GM21723 (cell line): ENCODE measurements at regions not wholly inside any gene's neighbourhood (a gene's known extent, or its start where the extent isn't known, plus 50 kb on each side); places are given as distances from the start of the nearest gene placed in this dataset.
"Not testable (repeated sequence)": the region's sequence is repeated elsewhere in the genome, so short reads cannot be mapped to it uniquely, and the experiment has no call there.

Experiments used
- ATAC-seq: cut with Tn5 transposase; IDR thresholded peaks from one replicate; pipeline ENCODE4 v1.9.1; 2021; ENCODE audit warnings: mild to moderate bottlenecking, moderate library complexity; ENCODE audit not compliant: unreplicated experiment

DNA sequence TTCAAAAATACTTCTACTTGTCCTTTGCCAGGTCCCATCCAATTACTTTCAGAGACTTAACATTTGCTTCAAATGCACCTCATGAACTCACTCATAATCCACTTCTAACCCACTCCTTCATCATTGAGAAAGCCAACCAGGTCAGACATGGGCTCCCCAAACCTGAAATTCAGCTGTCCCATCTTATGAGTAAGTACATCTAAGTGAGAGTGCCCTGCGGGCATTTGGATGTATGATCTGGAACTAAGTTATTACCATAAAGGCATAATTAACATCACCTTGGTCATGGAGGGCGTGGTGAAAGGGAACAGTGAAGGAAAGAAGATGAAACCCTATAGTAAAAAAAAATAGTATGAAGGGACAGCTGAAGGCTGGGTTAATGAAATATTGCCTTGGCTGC, 896.8 kb downstream of the C6orf118 start:
- no peak for ATAC-seq

DNA sequence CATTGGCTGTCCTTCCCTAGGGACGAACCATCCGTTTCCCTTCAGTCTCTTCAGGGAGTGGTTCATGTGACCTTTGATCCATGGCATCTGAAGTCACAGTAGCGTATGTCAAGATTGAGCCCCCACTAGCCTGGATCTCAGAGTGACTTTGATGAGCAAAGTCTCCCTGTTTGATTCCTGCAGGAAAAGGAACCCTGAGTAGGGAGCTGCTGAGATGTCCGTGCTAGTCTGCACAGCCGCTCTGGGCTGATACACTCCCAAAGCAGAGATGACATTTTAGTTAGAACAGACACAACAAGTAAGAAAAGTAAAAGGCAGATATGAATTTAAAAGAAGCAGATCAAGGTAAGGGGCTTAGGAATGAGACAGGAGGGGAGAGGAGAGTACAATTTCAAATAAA, 899.4 kb downstream of the C6orf118 start:
- ATAC-seq: no peak

DNA sequence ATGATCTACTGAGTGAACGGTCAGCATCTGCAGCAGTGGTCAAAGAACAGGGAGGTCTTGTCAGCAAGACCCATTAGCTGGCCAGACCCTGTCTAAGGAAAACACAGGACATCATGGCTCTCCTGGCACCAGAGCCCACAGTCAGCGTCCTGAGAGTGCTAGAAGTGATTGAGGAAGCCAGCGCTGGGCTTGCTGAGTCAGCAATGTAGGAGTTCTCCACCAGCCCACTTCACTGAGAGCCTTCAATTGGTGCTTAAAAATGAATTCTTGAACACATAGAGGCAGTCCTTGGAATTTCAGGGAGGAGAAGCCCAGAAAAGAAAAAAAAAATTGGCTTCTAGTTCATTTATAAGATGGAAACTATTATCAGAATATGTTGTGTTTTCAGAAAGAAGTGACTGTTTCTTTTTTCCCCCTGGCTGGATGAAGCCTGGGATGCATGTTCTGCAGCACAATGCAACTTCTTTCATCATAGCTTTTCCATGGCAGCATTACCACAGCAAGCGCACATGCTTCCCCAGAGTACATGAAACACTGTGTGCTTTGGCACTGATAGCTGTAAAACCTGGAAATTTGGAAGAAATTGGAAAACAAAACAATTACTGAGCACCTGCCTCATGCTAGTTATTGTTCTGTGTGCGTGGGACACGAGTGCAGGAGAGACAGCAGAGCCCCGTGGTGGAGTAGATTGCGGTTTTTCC, 899.9 kb downstream of the C6orf118 start:
- no peak for ATAC-seq

DNA sequence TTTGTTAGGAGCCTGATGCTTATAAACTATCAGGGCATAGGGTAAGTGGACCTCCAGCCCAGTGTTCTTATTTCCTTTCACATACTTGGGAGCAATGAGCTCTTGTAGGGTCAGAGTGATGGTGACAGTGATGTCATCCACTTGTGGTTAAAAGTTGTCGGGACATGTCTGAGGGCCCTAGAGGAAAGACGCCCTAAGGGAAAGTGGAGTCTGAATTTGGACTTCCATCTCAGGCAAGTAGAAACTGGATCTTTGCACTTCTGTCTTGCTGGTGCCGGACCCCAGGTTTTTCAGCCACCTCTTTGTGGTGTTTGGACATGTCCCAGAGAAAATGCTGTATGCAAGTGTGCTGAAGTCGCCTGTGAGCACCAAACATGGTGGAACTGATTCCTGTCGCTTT, 900.5 kb downstream of the C6orf118 start:
- no peak for ATAC-seq

DNA sequence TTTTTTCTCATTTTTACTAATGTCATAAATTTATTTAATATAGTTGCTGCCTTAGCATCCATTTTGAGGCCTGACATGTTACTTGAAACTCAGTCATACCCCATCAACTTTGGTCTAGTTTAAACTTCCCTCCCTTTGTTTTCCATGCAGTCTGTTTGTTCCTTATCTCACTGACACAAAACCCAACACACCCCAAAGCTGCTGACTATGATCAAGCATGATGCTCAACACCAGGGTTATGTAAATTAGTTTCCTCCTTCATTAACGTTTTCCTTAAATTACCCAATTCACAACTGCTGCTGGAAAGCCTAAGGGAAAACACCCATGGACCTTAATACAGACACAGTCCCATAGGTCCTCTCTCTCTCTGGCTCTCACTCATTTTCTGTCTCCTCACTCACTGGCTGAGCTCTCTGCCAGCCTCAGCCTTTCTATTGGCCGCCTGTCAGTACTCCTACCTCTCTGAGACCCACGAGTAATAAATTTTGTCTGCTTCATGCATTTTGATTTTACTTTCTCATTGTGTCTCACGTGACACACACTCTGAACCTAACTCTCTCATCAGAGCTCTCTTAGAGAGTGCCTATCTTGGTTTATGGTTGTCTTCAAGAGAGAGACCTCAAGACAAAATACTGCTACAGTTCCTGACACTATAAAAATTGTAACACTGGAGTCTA, 904.5 kb downstream of the C6orf118 start:
- ATAC-seq: no peak

DNA sequence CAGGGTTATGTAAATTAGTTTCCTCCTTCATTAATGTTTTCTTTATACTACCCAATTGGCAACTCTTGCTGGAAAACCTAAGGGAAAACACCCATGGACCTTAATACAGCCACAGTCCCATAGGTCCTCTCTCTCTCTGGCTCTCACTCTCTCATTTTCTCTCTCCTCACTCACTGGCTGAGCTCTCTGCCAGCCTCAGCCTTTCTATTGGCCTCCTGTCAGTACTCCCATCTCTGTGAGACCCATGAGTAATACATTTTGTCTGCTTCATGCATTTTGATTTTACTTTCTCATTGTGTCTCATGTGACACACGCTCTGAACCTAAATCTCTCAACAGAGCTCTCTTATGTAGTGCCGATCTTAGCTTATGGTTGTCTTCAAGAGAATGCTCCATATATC, 907.5 kb downstream of the C6orf118 start:
- ATAC-seq: no peak

DNA sequence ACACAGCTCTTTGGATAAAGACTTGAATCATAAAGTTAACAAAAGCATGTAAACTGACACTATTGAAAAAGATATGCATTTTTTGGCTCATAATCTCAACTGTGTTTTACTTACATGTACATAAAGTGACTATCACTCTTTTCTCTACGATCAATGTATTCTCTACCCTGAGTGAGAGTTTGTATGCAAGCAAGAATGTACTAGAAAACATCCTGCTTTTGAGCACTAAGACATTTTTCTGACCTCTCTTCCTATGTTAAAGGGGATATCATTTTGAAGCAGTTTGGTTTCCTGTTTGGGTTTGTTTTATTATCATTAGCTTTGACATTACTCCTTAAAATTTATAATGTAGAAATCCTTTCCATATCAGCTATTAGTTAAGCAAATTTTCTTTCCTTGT, 910.8 kb downstream of the C6orf118 start:
- no peak for ATAC-seq

DNA sequence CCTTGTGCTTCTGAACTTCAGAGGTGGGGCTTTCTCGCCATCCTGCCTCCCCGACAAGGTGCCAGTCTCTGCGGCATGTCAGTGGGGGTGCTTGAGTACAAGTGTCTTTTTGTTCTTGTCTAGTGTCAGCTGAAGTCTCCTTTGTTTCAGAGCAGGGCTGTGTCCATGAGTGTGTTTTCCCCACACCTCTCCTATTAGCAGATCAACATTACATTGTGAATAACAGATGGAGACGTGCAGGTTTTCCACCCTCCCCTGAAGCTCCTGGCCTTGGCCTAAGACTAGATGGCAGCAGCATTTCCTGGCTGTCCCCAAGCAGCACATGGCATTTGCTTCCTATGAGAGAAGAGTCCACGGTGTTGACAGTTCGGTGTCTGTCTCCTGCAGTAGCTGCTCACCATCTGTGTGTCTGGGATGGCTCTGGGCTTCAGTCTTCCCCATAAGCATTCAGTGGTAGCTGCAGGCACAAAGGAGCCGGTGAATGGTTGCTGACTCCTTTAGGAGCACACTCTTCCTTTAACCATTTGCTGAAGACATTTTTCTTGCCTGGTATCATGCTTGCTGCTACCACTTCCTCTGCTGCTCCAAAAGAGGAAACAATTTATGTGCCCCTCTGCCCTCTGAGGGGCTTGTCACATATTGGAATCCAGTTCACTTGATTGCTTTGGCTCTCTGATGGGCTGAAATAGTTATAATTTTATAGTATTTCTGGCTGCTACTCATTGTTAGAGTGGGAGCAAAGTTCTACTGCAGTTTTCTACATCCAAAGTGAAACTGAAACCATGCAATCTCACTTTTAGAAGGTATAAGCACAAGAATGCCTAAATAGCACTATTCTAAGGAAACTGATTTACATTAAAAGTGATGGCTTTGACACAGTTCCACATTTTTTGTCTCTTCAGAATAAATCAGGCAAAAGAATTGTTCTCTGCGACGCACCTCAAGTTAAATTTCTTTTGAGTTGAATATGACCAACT, 913.0 kb downstream of the C6orf118 start:
- peak; percentile 72 for ATAC-seq

DNA sequence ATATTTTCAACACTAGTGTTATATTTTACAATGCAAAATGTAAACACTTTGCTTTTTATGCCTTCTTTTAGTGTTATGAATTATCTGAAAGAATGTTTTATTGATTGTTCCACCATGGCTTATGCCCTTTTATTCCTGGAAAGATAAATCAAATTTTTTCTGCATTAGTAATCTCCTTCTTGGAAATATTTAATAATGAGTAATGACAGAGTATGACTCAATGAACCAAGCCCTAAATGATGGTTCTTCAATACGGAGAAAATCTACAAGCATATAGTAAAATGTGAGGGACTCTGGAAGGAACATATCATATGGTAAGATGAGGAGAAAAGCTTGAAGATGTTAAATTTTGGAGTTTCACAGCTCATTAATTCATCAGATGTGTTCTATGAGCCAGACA, 929.6 kb downstream of the C6orf118 start:
- ATAC-seq: no peak

DNA sequence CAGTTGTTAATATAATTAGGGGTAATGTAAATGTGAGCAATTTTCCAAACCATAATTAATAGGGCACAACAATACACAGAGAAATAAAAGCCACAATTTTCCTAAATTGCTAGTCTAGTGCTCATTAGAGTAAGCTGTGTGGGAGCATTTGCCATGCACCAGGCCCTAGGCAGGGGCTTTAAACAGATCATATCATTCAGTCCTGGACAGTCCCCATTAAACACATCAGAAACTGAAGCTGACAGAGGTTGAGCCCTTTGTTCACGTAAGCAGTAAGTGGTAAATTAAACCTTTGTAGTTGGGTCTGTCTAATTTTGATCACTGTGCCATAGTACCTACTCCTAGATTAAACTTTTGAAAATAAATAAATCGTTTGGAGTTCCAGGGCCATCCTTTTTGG, 931.1 kb downstream of the C6orf118 start:
- ATAC-seq: no peak

DNA sequence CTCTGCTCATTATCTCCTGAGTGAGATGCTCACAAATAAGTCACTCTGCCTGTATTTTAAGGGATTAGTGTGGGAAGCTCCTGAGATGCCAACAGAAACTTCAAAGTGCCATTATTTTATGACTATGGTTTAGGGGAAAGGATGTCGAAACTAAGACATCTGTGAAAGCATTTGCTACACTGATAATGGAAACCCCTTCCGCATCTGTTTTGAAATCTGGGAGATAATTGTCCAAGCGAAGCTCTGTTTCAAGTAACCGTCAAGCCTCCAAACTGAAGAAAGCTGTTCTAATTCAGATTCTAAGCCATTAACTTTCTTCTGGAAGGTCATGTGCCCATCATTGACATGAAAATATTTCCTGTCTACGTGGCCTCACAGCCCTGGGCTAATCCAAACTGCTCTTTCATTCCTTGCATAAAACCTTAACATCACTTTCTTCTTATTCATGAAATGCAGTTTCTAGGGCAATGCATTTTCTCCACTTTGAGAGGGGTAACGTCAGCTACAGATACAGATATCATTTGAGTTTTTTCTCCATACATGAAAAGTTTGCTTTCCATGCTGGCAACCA, 932.0 kb downstream of the C6orf118 start:
- no peak for ATAC-seq

DNA sequence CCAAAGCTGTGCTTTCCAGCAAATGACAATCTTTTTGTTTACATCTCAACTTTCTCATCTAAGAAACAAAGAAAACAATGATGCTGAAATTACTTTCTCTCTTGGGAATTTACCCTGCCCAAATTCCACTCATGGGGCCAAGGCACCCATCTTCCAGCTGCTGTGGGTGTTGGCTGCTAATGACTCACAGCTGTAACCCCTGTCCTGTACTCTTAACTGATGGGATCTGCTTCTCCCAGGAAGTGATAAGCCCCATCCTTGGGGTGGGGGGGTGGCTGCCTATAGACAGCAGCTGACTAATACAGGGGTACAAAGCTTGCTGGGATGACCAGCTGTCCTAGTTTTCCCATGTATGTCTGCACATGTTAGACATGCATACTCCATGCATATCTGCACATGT, 938.6 kb downstream of the C6orf118 start:
- no peak for ATAC-seq

DNA sequence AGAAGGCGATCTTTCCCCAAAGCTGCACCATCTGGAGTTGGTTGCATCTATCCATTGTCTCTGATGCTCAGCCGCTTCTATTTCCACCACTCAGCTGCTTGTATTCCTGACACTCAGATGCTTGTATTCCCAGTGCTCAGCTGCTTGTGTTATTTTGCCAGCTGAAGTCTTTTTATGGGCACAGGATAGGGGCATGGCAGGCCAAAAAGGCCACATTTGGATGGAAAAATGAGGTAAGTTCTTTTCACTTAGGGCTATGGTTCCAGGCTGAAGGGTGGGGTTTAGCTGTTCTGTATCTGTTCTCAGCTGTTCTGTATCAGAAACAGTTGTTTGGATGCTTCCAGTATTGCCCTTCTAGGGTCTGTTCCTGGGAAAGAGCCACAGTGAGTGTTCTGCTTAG, 944.9 kb downstream of the QKI start:
- no peak for ATAC-seq

DNA sequence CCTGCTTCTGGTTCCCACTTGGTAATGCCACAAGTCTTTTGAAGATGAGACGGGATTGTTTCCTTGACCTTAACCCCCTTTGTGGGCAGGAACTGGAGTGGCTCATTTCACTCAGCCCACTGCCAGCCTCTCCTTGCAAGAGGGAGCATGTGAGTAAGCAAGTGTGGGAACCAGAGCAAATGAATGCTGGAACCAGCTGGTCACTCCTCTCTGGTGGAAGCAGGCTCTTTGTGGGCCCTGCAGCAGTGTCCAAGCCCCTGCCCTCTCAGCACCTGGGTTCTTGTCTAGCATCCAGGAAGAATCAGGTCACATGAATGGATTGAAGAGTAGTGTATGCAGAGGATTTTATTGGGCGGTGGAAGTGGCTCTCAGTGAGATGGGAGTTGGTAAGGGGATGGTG, 944.5 kb downstream of the QKI start:
- ATAC-seq: no peak

DNA sequence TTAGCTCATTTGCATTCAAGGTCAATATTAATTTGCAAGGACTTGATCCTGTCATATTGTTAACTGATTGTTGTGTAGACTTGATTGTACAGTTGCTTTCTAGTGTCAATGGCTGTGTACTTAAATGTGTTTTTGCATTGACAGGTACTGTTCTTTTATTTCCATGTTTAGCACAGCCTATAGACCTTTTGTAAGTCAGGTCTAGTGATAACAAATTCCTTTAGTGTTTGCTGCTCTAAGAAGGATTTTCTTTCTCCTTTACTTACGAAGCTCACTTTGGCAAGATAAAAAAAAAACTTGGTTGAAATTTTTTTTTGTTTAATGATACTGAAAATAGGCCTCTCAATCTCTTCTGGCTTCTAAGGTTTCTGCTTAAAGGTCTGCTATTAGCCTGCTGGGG, 942.3 kb downstream of the QKI start:
- ATAC-seq: no peak

DNA sequence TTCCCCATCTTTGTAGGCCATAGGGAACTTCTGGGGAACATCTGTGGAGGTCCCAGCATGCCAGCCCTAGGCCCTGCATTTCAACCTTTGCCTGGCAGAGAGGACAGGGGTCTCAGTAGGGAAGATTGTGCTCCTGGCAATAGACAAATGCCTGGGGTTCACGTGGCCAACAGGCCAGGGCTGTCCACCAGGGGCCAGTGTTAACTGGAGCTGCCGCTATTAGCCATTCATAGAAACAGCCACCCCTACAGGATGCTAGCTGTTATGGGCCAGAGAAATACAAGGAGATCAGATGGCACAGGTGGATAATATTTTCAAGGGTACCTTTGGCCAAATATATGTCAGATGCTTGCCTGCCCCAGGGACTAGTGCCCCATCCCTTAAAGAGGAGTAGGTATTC, 932.9 kb downstream of the QKI start:
- no peak for ATAC-seq

DNA sequence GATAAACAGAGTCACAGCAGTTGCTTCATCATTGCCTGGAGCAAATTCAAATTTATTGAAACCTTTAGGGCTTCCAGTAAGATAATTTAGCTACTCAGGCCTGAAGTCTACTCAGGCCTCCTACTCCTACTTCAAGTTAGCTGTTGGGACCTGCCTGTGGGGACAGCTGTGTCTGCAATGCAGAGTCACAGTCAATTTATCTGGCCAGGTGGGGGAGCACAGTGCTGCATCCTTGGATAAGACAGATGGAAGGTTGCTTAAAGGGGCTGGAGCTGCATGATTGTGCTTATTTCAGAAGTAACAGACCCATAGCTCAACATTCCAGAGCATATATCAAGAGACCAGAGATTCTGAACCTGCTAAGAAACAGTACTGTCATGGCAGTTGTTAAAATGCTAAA, 932.1 kb downstream of the QKI start:
- ATAC-seq: no peak

DNA sequence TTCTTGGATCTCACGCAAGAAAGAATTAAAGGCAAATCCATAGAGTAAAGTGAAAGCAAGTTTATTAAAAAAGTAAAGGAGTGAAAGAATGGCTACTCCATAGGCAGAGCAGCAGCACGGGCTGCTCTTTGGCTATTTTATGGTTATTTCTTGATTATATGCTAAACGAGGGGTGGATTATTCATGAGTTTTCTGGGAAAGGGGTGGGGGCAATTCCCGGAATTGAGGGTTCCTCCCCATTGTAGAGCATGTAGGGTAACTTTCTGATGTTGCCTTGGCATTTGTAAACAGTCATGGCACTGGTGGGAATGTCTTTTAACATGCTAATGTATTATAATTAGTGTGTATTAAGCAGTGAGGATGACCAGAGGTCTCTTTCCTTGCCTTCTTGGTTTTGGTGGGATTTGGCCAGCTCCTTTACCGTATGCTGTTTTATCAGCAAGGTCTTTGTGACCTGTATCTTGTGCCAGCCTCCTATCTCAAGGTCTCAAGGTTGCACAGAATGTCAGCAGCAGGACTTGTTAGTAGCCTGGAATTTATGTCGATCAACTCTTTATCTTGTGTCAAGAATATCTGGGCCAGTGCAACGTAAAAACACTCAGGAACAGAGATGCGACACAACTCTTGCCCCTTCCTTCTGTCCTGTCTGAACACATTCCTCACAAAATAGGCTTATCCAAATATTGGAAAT, 931.4 kb downstream of the QKI start:
- ATAC-seq: no peak

DNA sequence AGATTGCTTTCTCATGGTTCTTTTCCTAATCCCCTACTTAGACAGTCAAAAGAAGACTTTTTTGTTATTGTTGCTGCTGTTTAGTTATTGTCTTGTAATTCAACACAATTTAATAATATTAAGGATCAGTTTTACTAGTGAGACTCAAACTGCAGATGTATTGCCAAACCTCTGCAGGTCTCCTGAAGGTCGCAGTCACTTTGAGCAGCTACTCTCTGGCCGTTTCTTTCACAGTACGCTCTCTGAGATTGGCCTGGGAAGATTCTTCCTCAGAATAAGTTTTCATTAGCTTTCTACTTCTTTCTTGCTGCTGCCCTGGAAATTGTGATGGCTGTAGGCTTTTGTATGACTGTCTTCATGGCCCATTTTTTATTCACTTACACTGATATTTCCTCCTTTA, 930.8 kb downstream of the QKI start:
- ATAC-seq: no peak

DNA sequence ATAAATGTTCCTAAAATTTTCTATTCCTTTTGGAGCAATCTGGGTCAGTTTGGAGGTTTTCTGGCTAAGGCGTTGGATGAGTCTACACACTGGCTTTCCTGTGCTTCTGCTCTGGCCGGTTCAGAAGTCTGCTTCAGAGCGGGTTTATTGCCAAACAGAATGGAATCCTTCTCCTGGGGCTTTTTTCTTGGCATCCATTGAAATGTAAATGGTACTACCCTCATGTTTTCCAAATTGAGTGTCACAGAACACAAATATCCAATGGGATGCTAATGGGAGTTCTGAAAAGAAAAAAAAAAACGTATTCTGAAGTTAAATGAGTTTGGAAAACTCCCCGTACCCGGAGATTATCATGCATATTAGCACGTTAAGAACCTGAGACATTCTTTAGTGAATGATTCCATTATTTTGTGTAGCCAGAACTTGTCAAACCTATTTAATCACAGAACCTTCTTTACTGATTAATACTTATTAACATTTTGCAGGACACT, 930.3 kb downstream of the QKI start:
- ATAC-seq: no peak

DNA sequence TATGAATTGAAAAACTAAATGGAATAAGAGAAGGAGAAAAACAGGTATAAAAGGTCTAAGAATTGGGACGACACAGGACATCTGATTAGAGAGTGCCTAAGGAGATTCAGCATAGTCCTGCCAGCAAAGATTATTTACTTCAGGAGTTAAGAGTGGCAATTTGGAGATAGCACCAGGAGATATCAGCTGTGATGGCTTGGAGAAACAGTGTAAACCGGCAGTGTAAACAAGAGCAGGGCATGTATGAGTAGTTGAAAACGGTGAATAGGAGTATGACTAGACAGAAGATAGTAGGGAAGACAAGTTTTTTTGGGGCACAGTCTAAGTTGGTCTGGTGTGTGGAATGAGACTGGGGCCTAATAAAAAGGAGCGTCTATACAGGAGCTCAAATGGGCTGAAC, 924.9 kb downstream of the QKI start:
- ATAC-seq: not testable (repeated sequence)
